A204.1 (cell line): ENCODE measurements at regions not wholly inside any gene's neighbourhood (a gene's known extent, or its start where the extent isn't known, plus 50 kb on each side); places are given as distances from the start of the nearest gene placed in this dataset.

Experiments used
- FAIRE-seq: peaks from 2 replicates; lab custom pipeline; 2012; peaks lifted over from hg19 to GRCh38; lab: Jason Lieb, UNC

DNA sequence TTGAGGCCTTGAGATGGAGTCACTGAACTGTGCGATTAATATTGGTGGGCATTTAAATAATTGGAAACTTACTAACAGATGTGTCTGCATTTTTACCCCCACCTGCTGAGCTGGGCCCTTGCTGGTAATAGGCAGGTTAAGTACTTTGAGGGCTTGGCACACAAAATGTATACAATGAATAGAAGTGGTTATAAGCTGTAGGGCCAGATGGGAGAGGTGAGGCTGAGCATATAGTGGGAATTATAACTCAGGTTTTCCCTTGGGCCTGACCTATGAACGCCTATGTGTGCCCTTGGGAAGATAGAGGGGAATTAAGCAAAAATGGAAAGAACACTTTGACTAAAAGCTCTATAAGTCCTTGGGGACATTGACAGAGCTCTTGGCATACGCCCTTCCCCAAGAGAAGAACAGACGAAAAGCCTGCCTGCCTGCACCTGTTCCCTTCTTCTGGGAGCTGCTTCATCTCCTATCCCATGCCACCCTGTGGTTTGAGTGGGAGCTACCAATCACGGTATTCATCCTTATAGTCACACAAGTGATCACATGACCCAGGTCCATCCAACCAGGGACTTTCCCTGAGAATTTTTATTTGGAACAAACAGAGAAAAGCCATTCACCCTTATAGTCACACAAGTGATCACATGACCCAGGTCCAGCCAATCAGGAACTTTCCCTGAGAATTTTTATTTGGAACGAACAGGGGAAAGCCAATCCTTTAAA is 260.7 kb upstream of the CSF3R start:
- no peak for FAIRE-seq

DNA sequence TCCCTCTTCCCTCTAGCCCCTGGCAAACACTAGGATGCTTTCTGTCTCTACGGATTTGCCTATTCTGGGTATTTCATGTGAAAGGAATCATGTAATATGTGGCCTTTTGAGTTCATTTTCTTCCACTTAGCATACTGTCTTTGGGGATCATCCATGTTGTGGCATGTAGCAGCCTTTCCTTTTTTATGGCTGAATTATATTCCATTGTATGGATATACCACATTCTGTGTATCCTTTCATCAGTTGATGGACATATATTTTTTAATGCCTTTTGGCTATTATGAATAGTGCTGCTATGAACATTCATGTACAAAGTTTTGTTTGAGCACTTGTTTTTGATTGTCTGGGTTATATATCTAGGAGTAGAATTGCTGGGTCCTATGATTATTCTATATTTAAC is 258.4 kb upstream of the CSF3R start:
- FAIRE-seq: no peak

DNA sequence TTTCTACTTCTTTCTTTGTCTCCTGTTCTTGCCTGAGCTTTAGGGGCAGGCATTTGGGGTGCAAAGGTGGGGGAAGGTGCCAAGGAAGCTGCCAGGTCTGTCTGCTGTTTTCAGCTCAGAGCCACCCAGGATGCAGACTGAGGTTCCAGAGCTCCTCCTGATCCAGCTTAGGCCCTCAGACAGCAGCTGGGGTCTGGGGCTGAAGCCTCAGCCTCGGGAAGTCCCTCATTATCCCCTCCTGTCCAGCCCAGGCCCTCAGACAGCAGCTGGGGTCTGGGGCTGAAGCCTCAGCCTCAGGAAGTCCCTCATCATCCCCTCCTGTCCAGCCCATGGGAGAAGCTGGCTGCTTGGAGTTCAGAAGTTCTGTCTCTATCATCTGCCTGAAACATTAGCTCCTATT is 257.7 kb upstream of the CSF3R start:
- no peak for FAIRE-seq

DNA sequence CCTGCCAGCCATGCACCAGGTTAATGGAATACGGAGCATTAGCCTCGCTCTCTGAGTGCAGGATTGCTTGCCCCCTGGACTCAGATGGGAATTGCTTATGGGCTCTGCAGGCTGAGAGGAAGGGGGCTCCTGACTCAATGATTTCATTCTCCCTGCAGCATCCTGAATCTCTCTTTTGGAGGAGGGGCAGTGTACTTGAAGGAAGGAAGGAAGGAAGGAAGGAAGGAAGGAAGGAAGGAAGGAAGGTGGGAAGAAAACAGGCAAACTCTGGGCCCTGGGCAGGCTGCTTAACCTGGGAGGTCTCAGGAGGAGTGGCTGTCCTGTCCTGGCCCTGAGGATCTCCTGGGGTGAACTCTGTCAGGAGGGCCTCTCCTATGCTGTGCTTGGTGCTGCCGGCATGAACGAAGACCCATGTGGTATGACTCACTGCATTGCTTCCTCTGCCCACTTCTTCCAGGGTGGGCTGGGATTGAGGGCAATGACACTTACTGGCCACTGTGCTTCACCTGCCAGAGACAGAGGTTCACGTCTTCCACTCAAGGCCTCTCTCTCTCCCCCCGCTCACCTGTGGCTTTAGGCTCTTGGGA is 257.1 kb upstream of the CSF3R start:
- no peak for FAIRE-seq

DNA sequence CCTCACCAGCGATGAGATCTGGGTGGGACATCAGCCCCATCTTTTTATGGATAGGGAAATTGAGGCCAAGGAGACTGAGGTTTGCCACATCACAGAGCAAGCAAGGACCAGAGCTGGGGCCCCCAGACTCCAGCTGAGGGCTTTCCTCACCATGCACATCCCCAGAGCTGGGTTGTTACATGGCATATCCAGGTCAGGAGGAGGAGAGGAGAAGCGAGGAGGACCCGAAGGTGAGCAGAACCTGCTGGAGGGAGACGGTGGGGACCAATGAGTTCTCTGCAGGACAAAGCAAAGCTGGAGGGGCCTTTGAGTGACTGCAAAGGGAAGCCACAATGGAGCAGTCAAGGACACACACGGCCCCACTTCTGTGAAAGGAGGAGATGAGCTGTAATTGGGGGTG is 255.5 kb upstream of the CSF3R start:
- no peak for FAIRE-seq

DNA sequence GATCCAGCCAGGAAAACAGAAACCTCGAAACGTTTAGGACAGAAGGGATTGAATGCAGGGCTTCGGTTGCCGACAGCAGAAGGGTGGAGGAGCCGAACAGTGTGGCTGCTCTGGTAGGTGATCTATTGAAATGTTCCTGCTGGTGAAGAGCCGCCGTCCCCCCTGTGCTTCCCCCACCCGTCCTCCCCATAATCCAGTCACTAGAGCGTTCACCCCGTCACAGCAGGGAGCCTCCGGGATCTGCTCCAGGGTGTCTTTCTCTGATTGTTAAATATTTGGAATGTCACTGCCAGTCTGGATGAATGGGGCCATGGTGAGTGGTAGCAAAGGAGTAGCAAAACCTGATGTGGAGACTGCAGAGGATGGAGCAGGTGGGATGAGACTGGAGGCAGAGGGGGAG is 255.1 kb upstream of the CSF3R start:
- FAIRE-seq: no peak

DNA sequence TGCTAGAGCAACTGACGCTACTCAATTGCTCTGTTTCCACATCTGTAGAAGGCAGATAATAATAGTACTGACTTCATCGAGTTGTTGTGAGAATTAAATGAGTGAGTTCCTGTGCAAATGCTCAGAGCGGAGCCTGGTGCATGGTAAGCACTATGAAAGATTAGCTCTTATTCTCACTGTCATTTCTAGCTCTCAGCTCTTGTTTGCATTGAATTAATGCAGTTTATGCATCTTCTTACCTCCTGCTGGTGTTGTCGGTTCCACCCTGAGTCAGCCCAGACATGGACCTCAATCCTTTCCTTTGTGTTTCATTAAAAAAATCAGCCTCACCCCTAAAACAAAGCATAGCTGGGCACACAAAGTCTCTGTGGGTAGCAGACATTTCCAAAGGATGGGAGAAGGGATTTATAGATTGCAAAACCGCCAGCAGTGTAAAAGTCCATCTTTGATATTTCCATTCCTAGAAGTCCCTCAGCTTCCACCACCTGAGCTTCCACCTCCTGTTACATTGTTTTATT is 254.4 kb upstream of the CSF3R start:
- FAIRE-seq: no peak

DNA sequence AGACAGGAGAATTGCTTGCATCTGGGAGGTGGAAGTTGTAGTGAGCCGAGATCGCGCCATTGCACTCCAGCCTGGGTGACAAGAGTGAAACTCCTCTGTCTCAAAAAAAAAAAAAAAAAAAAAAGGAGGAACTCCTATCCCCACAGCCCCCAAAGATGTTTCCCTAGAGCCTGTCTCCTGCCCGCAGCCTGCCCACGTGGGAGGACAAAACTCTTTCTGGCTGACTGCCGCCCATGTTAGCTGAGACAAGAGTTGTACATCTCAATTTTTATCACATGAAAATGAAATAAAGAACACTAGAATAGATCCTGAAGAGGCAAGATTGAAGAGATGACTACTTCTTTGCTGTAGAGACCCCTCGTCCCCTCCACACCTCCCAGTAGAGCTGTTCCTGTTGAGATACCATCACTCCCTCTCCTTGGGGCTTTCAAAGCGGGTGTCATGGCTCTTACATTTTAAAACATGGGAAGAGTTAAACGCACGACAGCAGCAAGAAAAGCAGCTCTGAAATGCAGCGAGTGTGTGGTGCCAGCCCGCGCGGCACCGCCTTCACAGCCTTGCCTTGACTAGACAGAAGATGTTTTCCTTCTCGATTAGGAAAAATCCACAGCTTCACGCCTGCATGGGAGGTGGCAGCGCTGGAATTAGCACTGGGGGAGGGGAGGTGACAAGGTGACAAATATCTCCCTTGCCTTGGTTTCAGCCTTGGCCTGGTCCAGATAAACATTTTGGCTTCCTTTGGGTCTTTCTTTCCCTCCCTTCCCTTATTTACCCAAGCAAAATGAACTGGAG is 253.4 kb upstream of the CSF3R start:
- FAIRE-seq: no peak

DNA sequence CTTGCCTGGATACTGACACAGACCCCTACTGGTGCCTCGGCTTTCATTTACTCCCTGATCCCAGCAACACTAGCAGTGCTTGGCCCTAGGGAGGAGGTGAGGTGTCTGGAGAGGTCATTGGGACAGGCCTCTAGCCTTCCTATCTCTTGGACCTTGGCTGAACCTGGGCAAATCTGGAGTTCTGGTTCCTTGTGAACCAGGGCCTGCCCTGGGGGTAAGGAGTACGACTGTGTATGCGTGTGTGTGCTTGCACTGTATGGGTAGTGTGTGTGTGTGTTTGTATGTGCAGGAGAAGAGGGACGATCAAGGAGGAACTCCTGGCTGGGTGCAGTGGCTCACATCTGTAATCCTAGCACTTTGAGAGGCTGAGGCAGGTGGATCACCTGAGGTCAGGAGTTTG is 252.7 kb upstream of the CSF3R start:
- FAIRE-seq: no peak

DNA sequence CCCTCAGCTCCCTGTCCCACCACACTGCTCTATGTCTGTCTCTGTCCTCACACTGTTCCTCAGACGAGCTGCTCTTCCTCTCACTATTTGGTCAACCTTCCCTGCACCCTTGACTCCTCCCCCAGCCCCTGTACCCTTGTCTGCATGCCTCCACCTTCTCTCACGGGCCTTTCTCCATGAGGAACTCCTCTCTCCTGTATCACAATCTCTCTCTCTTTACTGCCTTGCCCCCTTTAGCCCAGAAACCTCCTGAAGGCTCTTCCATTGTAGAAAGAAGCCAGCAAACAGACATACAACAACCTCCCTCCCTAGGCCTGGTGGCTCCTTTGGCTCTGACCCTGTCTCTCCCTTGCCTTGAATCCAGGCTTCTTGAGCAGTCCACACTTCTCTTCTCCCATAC is 251.6 kb upstream of the CSF3R start:
- no peak for FAIRE-seq

DNA sequence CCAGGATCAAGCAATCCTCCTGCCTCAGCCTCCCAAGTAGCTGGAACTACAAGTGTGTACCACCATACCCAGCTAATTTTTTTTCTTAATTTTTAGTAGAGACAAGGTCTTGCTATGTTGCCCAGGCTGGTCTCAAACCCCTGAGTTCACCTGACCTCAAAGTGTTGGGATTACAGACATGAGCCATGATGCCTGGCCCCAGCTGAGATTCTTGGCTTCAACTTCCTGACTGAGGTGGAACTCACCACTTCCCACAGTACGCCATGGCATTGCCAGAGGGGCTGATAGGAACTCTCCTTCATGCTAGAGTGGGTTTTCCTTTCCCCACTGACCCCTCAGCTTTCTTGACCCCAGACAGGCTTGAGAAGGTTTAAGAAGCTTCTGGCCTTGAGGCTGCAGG is 251.0 kb upstream of the CSF3R start:
- FAIRE-seq: no peak

DNA sequence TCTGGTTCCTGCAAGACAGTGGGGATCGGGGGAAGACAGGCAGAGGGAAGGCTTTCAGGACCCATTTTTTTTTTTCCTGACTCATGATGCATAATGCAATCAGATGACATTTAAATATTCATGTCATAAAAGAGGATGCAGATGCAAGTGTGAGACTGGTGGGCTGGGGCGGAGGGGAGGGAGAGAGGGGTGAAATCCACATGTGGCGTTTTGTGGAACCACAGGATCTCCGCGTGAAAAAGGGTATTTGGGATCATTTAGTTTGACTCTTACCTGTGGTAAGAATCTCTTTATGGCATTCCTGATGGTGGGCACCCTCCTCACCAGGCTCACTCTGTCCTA is 249.3 kb upstream of the CSF3R start:
- no peak for FAIRE-seq

DNA sequence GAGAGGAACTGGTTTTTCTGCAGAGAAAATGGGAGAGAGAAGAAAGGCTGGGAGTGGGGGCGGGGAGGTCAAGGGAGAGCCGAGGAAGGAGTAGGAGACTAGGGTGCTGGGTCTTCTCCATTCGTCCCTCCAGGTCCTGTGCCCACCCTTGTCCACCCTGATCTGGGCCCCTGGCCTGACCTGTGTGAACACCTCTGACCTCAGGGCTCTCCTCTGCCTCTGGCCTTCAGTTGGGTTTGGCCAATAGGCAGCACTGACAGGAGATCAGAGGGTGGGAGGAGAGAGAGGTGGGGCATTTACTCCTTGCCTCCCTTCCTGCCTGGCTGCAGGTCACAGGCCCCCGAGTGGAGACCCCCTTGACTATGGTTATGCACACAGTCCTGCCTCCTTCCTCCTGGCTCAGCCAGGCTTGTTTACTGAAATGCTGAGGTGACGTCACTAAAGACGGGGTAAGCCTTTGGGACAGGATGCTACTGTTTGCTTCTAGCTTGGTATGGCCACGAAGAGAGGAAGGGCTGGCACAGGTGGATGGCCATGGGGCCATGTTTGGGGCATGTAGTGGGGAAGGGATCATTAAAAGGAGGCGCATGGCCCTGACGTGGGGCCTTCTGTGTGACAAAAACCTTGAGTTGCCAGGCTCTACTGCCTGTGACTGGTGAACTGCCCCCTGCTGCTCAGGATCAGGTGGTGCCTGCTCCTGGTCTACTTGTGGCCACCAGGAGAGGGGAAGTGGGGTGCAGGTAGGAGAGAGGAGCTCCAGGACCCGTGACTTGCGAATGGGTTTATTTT is 248.7 kb upstream of the CSF3R start:
- no peak for FAIRE-seq

DNA sequence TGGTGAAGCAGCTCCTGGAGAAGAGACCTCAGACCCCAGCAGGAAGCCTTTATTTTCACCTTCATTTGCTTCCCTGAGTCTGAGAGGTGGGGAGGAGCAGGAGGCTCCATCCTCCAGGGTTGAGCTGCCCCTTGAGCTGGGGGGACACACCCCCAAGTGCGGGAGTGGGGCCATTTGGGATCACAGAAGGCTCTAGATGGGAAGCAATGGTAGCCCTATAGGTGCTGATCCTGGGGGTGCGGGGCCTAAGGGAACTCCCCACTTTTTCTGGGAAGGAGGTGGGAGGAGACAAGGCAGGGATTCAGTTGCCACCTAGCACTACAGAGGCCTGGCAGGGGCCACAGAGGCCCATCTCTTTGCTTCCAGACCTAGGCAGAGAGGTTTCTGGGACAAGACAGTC is 247.9 kb upstream of the CSF3R start:
- no peak for FAIRE-seq

DNA sequence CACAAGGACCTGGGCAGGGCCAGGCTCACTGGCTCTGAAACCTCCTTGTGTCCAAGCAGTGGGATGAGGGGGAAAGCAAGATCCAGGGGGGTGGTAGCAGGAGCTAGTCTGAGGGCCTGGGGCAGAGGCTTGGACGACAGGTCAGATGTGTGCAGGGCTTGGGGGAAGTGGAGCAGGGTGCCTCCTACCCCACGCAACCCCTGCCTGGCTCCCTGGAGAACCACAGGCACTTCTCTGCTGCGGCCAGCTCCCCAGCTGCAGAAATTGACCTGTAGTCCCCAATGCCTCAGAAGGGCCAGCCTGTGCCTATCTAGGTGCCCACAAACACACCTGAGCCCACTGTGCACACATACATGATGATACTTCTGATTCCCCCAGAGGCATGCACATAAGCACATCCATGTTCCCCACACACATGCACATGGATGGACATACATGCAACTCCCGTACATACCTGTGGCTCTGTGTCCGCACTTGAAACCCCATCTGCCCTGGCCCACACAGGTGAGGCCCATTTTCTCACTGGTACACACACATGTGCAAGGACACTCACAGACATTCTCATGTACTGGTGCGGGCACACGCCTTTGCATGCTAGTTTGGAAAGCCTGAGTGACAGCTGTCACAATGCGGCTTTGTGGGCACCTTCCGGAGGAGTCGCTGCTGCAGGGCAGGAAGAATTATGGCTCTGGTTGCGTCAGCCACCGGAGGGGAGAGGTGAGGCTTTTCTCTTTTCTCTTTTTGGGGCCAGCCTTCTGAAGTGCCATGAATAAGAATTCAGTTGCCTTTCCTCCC is 247.2 kb upstream of the CSF3R start:
- FAIRE-seq: no peak

DNA sequence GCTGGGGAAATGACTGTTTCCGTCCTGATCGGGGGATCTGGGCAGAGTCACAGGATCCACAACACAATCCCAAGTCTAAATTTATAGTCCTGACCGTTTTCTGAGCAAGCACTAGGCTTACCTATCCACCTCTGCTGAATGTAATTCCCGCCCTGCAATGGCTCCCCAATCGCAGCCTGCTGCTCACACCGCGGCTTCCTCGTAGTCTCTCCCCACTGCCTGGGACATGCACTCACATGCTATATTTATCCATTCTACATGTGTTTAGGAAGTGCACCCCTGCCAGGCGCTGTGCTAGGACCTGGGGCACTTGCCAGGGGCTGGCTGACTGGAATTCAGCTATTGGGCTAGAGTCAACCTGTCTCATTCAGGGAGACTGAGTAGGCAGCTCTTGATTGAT is 246.6 kb upstream of the CSF3R start:
- no peak for FAIRE-seq

DNA sequence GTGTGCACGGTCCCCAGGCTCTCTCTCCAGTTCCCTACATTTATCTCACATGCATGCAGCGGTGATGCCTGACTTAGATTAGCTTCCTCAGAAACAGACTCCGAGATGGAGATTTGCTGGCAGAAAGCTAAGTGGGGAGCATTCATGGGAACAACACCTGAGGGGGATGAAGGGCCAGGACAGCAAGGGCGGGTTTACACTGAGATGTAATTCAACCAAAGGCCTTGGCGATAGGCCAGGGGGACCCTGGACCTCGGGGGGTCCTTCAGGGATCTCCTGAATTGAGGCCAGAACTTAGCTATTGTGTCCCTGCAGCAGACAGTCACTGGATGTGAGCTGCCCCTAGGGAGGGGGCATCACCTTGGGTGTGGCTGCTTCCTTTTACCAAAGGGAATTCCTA is 246.1 kb upstream of the CSF3R start:
- no peak for FAIRE-seq

DNA sequence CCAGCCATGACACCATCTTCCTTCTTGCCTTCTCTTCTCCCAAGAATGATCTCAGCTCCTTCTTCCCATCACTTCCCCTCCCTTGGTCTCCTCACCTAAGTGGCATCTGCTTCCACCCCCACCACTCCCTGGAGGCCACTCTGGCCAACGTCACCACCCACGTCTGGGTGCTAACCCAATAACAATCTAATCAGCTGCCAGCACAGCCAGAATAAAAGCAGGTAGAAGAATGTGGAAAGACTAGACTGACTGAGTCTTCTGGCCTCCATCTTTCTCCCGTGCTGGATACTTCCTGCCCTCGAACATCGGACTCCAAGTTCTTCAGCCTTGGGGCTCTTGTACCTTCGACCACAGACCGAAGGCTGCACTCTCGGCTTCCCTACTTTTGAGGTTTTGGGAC is 245.3 kb upstream of the CSF3R start:
- FAIRE-seq: no peak

DNA sequence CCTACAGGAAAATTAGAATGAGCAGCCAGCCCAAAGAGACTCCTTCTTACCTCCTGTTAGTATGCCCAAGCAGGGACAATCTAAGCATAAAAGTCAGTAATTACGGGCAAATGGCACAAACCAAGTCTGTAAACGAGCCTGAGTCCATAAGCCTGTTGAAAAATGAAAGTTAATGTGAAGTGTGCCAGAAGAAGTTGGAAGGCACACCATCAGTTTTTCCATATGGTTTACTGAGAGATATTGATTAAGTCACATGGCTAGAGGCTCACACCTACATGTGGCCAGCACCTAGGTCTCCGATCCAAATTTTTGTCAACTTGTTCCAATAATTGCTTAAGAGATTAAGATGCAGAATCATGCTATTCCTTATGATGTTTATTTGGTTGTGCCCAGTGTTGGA is 242.4 kb upstream of the CSF3R start:
- no peak for FAIRE-seq

DNA sequence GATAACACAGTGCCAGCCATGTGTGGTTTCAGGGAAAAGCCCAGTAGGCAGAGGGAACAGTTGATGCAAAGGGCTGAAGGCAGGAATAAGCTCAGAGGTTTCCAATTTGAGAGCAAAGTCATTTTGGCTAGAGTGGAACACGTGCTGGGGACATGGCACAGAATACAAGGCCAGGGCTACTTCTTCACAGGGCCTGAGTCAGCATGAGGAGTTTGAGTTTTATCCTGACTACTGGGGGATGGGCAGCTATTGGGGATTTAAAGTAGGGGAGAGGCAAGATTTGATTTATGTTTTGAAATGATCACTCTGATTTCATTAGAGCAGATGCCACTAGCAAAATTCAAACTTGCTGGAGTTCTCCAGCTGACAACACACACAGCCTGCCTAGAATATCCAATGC is 241.1 kb upstream of the CSF3R start:
- no peak for FAIRE-seq

DNA sequence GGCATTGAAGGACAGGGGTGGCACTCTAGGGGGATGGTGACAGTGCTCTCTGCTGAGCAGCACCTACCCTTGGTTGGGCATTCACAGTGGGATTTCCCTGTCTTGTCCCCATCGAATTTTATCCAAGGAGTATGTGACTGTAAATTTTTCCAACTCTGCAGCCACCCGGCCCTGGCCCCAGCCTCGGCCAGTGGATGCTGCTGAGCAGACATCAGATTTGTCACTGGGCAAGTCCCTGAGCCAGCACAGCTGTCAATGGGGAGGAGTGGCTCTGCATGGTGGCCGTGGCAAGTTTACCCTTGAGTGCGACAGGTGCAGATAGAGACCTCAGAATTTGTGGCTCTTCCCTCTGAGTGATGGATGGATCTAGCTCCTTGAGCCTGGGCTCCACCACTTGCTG is 240.2 kb upstream of the CSF3R start:
- no peak for FAIRE-seq

DNA sequence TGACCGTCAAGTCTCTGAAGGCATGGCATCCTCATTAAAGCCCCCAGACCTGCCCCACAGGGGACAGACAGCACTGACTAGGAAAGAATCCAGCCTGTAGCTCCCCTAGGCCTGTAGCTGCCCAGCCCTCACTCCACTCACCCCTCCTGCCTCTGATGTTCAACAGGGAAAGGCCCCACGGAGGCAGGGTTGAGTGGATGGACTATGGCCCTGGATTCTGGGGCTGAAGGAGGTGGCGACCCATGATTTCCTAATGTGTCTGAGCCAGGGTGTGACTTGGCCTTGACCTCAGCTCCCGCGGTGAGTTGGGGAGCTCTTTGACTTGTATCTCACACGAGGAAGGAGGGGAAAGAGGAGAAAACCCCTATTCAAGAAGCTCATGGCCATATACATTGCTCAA is 238.5 kb upstream of the CSF3R start:
- FAIRE-seq: no peak
